OCI-M2 (cell line): ENCODE measurements at regions not wholly inside any gene's neighbourhood (a gene's known extent, or its start where the extent isn't known, plus 50 kb on each side); places are given as distances from the start of the nearest gene placed in this dataset.

ENCODE experiments used
- DNase-seq: peaks from one replicate; lab custom pipeline; 2025; ENCODE audit not compliant: unreplicated experiment; lab: John Stamatoyannopoulos, UW

- DNase-seq: no peak
Observed at GRCh38 chr10:57224811-57225210, 863.8 kb upstream of the ZWINT start.

- DNase-seq: no peak
Observed at GRCh38 chr10:57222603-57223002, 861.5 kb upstream of the ZWINT start.

GRCh38 chr10:57222129-57222528 is 861.1 kb upstream of the ZWINT start:
- DNase-seq: no peak

GRCh38 chr10:57221674-57222073 is 860.6 kb upstream of the ZWINT start:
- DNase-seq: no peak

GRCh38 chr10:57218382-57218781 is 857.3 kb upstream of the ZWINT start:
- no peak for DNase-seq

GRCh38 chr10:57202356-57202755 is 841.3 kb upstream of the ZWINT start:
- no peak for DNase-seq

GRCh38 chr10:57188846-57189245 is 827.8 kb upstream of the ZWINT start:
- DNase-seq: no peak

GRCh38 chr10:57186201-57186600 is 825.1 kb upstream of the ZWINT start:
- DNase-seq: no peak

GRCh38 chr10:57169597-57169996 is 808.5 kb upstream of the ZWINT start:
- no peak for DNase-seq

GRCh38 chr10:57168611-57169240 is 807.7 kb upstream of the ZWINT start:
- no peak for DNase-seq

- no peak for DNase-seq
Observed at GRCh38 chr10:57165671-57166070, 804.6 kb upstream of the ZWINT start.

- no peak for DNase-seq
Observed at GRCh38 chr10:57162231-57162630, 801.2 kb upstream of the ZWINT start.

- DNase-seq: no peak
Observed at GRCh38 chr10:57161157-57161556, 800.1 kb upstream of the ZWINT start.

GRCh38 chr10:57145548-57145947 is 784.5 kb upstream of the ZWINT start:
- DNase-seq: no peak

- DNase-seq: no peak
Observed at GRCh38 chr10:57142925-57143576, 782.0 kb upstream of the ZWINT start.

- no peak for DNase-seq
Observed at GRCh38 chr10:57141708-57142107, 780.6 kb upstream of the ZWINT start.

- DNase-seq: no peak
Observed at GRCh38 chr10:57119684-57120083, 758.6 kb upstream of the ZWINT start.

GRCh38 chr10:57113545-57113944 is 752.5 kb upstream of the ZWINT start:
- DNase-seq: no peak

GRCh38 chr10:57102236-57102635 is 741.2 kb upstream of the ZWINT start:
- no peak for DNase-seq

GRCh38 chr10:57098146-57098545 is 737.1 kb upstream of the ZWINT start:
- DNase-seq: no peak

GRCh38 chr10:57096044-57096443 is 735.0 kb upstream of the ZWINT start:
- DNase-seq: no peak

- DNase-seq: no peak
Observed at GRCh38 chr10:57094965-57095364, 733.9 kb upstream of the ZWINT start.

- DNase-seq: no peak
Observed at GRCh38 chr10:57094083-57094482, 733.0 kb upstream of the ZWINT start.
